ENCODE measurements at regions not wholly inside any gene's neighbourhood (a gene's known extent, or its start where the extent isn't known, plus 50 kb on each side); places are given as distances from the start of the nearest gene placed in this dataset.

- H3K27me3 ChIP-seq, result peaks cover 7% of the 10 kb centered on the region
- DNase-seq, result no peak
- no peak for TF ChIP-seq CTCF (IDR thresholded peaks at IDR 0.05)
- no peak for TF ChIP-seq POLR2A (IDR thresholded peaks at IDR 0.05)
- H3K4me3 ChIP-seq, result no peak overlapping the region
- 53 to 87% (median 75%) methylated on average over 2 to 12 of the region's 12 CpGs for WGBS, 4 donors
- H3K9me3 ChIP-seq (replicated peaks in 1 of 3), result no peaks in the 10 kb centered on the region
- no peak overlapping the region for H3K27ac ChIP-seq
- intact Hi-C loops (cut with DNase I), result no loop called here
- H3K4me1 ChIP-seq (replicated peaks in 1 of 2), result no peaks in the 10 kb centered on the region
- no peaks in the 10 kb centered on the region for H3K36me3 ChIP-seq (replicated peaks in 1 of 2)
These were observed 746.4 kb downstream of the BRD1 start for GRCh38 chr22:49081261-49081666.

DNA sequence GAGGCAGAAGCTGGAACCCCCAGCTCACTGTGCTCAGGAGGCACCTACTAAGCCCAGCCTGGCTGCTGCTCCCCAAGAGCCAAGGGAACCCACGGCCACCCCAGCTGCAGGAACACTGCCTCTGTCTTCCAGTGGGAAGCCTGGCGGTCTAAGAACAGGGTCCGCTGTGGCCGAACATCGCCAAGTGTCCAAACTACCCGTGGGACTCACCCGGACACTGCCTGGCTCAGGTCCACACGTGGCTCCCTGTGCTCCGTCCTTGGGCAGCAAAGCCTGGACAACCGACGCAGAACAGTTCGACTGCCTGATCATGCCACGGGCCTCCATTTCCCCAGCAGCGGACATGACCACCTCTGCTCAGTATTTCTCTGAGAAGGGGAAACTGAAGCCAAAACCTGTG, 747.0 kb downstream of the BRD1 start:
- no peak overlapping the region for H3K27ac ChIP-seq

DNA sequence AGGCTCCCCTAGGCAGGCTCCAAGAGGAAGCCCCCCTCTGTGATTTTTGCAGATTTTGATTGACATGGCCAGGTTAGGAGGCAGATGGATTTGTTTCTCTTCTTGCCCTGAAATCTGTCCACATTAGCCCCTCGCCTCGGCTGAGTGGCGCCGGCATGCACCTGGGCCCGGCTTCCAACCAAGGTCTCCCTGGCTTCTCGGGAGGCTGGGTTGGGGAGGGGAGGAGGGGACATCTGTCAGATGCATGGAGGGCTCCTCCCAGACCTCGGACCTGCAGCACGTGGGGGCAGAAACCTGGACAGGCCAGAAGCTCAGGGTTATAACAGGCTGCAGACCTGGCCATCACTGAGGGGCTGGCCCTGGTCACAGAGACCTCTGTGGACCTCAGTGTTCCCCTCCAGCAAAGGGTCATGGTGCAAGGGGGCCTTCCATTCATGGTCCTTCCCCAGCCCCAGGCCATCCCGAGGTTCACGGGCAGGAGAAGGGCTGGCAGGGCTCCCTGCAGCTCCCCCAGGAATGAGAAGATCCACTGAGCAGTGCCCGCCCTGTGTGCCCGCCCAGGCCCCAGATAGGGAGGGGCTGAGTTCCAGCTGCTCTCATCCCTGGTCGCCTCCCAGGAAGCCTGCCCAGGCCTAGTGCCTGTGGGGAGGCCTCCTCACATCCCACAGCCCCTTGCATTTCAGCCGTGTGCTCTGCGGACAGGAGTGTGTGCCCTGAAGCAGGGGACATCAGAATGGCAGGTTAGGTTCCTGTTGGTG, 747.8 kb downstream of the BRD1 start:
- Histone ChIP-seq H3K4me3 (no peak overlapping the region), H3K27me3 (peaks cover under 1% of the 10 kb centered on the region), H3K36me3 (replicated peaks in 1 of 2) (no peaks in the 10 kb centered on the region), H3K27ac (no peak overlapping the region), H3K9me3 (replicated peaks in 1 of 3) (no peaks in the 10 kb centered on the region), H3K4me1 (replicated peaks in 1 of 2) (no peaks in the 10 kb centered on the region)
- 65 to 84% (median 72%) methylated on average over 7 to 15 of the region's 15 CpGs for WGBS, 4 donors
- no peak for TF ChIP-seq CTCF (IDR thresholded peaks at IDR 0.05)
- no peak for TF ChIP-seq POLR2A (IDR thresholded peaks at IDR 0.05)
- no peak for DNase-seq
- intact Hi-C loops (cut with DNase I), result no loop called here

More for the DNA sequence above, 747.0 kb downstream of the BRD1 start:
- no peak for DNase-seq
- Histone ChIP-seq H3K4me1 (replicated peaks in 1 of 2) (no peaks in the 10 kb centered on the region), H3K27me3 (peaks cover 7% of the 10 kb centered on the region), H3K36me3 (replicated peaks in 1 of 2) (no peaks in the 10 kb centered on the region), H3K4me3 (no peak overlapping the region), H3K9me3 (replicated peaks in 1 of 3) (no peaks in the 10 kb centered on the region)
- WGBS, 4 donors, result 72 to 80% (median 76%) methylated on average over 6 to 14 of the region's 14 CpGs
- intact Hi-C loops (cut with DNase I), result no loop called here
- no peak for TF ChIP-seq POLR2A (IDR thresholded peaks at IDR 0.05)
- TF ChIP-seq CTCF (IDR thresholded peaks at IDR 0.05), result no peak

DNA sequence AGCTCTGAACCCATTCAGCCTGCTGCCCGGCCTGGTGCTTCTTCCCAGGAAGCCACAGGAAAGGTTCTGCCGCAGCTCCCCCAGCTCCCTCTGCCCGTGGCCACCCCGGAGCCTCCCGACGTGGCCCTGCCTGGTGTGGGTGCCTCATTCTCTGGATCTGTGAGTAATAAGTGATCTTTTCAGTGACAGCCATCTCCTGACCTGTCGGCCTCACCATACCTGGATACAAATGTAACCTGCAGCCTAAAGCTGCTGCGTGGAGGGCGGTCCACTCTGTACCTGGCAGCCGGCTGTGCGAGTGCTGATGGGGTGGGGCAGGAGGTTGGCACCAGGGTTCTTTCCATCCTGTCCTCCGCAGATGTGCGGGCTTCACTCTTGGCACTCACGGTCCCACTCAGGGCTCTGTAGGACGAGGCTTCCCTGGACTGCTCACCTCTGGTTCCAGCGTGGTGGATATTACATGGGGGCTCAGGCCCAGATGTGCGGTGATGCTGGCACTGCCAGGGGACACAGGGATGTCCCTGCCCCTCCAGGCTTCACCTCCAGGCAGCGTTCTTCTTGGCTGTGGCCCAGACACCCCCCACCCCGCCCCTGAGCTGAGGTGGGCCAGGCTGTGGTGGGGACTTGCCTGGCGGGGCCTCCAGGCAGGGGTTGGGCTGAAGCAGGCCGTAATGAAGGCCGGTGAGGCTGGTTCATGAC, 748.5 kb downstream of the BRD1 start:
- no peaks in the 10 kb centered on the region for H3K27me3 ChIP-seq
- no peaks in the 10 kb centered on the region for H3K9me3 ChIP-seq (replicated peaks in 1 of 3)
- WGBS, 4 donors, result 69 to 82% (median 79%) methylated on average over 10 to 22 of the region's 22 CpGs
- H3K27ac ChIP-seq, result no peak overlapping the region
- intact Hi-C loops (cut with DNase I), result no loop called here
- no peak for DNase-seq
- no peak overlapping the region for H3K4me3 ChIP-seq
- no peaks in the 10 kb centered on the region for H3K36me3 ChIP-seq (replicated peaks in 1 of 2)
- no peaks in the 10 kb centered on the region for H3K4me1 ChIP-seq (replicated peaks in 1 of 2)
- TF ChIP-seq CTCF (IDR thresholded peaks at IDR 0.05), result no peak
- no peak for TF ChIP-seq POLR2A (IDR thresholded peaks at IDR 0.05)

All from adrenal gland (tissue), 9 donors.